OCI-LY7 (cell line): ENCODE measurements at regions not wholly inside any gene's neighbourhood (a gene's known extent, or its start where the extent isn't known, plus 50 kb on each side); places are given as distances from the start of the nearest gene placed in this dataset.

Source experiments
- CTCF ChIP-seq: fragments of 200-600 bp; sonication (generic); conservative IDR thresholded peaks from 2 replicates; pipeline ENCODE4 v1.5.1; 2014; ENCODE audit warnings: mild to moderate bottlenecking, antibody characterized with exemption, low read length, moderate library complexity, mixed read lengths
- EZH2phosphoT487 ChIP-seq: fragments of 200-600 bp; sonication (generic); IDR thresholded peaks from 2 replicates; pipeline ENCODE4 v1.6.1; 2018; ENCODE audit warnings: low read depth, borderline replicate concordance, mild to moderate bottlenecking, mixed run types, antibody characterized with exemption, low read length, moderate library complexity, mixed read lengths

GRCh38 chr12:68499616-68500015 lies 111.1 kb upstream of the RAP1B start:
- no peak for TF ChIP-seq CTCF
- TF ChIP-seq EZH2phosphoT487 = no peak
